ENCODE measurements at regions not wholly inside any gene's neighbourhood (a gene's known extent, or its start where the extent isn't known, plus 50 kb on each side); places are given as distances from the start of the nearest gene placed in this dataset.

DNA sequence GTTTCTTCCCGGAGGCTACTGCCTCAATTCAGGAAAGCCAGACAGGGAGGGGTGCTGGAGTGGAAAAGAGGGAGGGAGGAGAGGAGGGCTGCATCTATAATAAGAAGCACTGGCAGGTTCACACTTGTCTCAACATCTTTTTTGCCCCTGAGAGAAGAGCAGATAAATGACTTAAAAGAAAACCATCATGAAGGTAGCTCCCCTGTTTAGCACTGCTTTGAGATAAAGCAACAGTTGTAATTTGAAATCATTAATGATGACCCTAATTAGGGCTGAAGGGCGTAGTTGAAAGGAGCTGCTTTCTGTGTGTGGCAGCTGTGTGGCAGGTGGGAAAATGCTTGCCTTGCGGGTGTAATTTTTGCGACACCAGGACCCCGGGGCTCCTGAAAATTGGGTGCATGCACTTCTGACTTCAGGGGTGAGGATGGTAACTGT, 222.8 kb upstream of the IL12A start:
- TF ChIP-seq, protein P1, sequence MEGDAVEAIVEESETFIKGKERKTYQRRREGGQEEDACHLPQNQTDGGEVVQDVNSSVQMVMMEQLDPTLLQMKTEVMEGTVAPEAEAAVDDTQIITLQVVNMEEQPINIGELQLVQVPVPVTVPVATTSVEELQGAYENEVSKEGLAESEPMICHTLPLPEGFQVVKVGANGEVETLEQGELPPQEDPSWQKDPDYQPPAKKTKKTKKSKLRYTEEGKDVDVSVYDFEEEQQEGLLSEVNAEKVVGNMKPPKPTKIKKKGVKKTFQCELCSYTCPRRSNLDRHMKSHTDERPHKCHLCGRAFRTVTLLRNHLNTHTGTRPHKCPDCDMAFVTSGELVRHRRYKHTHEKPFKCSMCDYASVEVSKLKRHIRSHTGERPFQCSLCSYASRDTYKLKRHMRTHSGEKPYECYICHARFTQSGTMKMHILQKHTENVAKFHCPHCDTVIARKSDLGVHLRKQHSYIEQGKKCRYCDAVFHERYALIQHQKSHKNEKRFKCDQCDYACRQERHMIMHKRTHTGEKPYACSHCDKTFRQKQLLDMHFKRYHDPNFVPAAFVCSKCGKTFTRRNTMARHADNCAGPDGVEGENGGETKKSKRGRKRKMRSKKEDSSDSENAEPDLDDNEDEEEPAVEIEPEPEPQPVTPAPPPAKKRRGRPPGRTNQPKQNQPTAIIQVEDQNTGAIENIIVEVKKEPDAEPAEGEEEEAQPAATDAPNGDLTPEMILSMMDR (conservative IDR thresholded peaks at IDR 0.05 in 1 of 2, IDR thresholded peaks at IDR 0.05 in 1 of 2; ENCODE audit: low read depth in 1 of 2, low read length in 2 of 2) = no peak
- no peak for TF ChIP-seq EZH2 (IDR thresholded peaks at IDR 0.05; ENCODE audit: low read length, missing control alignments)
